GM12873 (cell line): ENCODE measurements at regions not wholly inside any gene's neighbourhood (a gene's known extent, or its start where the extent isn't known, plus 50 kb on each side); places are given as distances from the start of the nearest gene placed in this dataset.

Experiments used
- CTCF ChIP-seq: IDR thresholded peaks from 2 replicates; pipeline ENCODE4 v1.5.1; 2012; ENCODE audit warnings: low read depth, mild to moderate bottlenecking, moderate library complexity, low read length, control low read depth; ENCODE audit not compliant: insufficient read depth; ENCODE audit errors: missing control alignments

DNA sequence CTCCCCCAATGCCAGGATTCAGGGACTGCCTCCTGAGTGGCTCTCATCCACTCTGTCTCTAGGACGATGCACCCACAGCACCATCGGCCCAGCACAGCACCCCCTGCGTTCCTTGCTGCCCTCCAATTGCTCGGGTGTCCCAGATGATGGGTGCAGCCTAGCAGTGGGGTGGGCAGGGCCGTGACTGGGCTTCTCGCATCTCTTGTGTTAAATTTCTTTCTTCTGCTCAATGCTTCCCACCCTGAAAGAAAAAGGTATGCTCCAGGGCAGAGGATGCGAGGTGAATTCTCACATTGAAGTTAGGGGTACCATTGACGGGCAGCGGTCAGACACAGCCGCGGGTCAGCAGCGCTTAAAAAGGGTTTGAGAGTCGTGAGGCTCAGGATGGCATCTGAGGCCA lies 232.4 kb upstream of the SGCG start:
- TF ChIP-seq CTCF: no peak

- no peak for TF ChIP-seq CTCF
These were observed 220.0 kb upstream of the SGCG start for GRCh38 chr13:22960827-22961226.

DNA sequence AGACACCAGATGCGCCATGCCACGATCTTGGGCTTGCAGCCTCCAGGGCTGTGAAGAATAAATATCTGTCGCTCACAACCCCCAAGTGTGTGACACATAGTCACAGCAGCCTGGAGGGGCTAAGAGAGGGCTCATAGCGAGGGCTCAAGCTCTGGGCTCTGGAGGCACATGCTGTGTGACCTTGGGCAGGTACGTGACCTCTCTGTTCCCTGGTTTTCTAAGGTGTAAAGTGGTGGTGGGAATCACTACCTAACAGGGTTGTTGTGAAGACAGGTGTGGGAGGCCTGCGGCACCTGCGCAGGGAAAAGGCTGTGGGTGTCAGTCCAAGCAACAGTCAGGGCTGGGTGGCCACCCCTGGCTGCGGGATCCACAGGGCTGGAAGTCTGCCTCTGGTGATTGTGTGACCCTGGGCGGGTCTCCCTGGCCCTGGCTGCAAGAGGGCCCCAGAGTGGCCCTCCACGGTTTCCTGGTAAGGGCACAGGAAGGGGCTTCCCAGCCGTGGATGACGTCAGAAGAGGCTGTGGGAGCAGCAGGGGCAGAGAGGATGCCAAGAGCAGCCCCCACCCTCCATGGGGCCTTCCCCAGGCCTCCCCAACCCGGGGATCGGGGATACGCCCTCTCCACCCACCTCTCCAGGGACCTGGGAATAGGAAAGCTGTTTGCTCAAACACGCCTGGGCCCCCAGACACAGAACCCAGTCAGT lies 218.8 kb upstream of the SGCG start:
- TF ChIP-seq CTCF: no peak

DNA sequence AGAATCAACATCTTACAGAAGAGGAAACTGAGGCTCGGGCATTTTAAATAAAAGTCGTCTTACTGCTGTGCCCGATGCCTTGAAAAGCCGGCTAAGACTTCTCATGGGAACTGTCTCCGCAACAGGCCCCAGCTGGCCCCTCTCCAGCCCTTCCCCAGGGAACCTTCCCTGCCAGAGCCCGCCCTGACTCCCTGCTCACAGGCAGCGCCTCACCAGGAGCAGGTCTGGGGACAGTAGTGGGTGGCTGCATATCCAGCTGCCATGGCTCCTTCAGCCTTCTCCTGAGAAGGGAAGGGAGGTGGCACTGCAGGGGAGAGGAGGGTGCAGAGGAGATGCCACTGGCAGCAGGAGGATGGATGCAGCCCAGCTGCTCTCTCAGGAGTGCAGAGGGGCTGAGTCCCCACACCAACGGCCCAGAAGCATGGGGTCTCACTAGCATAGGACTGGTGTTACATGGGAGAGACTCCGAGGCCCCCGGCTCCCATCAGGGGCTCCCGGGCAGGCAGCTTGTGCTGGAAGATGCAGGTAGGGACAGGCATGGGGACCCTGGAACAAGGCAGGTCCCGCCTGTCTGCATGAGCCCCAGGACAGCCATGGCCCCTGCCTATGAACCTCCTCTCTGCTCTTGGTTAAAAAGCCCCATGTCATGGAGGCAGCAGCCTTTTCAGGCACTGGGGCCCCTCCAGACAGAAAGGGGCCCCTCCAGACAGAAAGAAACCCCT lies 216.4 kb upstream of the SGCG start:
- TF ChIP-seq CTCF: no peak

GRCh38 chr13:22967669-22968068 lies 213.1 kb upstream of the SGCG start:
- TF ChIP-seq CTCF: no peak

- TF ChIP-seq CTCF: no peak
These were observed 200.8 kb upstream of the SGCG start for GRCh38 chr13:22979952-22980351.

DNA sequence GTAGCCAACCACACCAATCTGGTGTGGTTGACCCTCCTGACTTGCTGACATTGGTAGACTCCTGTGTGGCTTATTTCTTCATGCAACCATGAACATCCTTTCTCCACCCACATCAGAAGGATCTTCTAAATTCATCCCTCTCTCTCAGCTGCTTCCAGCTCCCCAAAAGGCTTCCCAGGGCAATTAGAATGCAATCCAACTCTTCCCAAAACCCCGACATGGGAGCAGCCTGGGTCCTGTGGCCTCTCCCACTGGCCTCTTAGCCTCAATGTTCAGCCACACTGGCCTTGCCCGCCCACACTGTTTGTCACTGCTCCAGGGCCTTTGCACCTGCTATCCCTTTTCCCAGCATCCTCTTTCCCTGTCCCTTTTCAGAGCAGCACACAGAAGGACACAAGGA lies 199.8 kb upstream of the SGCG start:
- TF ChIP-seq CTCF: no peak
